Suppressor macrophage (primary cell): ENCODE measurements at regions not wholly inside any gene's neighbourhood (a gene's known extent, or its start where the extent isn't known, plus 50 kb on each side); places are given as distances from the start of the nearest gene placed in this dataset.
"Not testable (repeated sequence)": the region's sequence is repeated elsewhere in the genome, so short reads cannot be mapped to it uniquely, and the experiment has no call there.

Experiments
- DNase-seq, 4 experiments: peaks; one replicate each; pipeline ENCODE4 v3.0.0-alpha.2; 2020 to 2022

DNA sequence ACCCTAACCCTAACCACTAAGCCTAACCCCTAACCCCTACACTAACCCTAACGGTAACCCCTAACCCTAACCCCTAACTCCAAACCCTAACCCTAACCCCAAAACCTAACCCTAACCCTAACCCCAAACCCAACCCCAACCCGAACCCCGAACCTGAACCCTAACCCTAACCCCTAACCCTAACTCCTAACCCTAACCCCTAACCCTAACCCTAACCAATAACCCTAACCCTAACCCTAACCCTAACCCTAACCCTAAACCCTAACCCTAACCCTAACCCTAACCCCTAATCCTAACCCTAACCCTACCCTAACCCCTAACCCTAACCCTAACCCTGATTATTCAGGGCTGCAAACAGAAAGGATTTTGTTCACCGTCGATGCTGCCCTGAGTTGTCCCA lies 144.6 kb upstream of the DUSP22 start:
- DNase-seq: not testable (repeated sequence)

DNA sequence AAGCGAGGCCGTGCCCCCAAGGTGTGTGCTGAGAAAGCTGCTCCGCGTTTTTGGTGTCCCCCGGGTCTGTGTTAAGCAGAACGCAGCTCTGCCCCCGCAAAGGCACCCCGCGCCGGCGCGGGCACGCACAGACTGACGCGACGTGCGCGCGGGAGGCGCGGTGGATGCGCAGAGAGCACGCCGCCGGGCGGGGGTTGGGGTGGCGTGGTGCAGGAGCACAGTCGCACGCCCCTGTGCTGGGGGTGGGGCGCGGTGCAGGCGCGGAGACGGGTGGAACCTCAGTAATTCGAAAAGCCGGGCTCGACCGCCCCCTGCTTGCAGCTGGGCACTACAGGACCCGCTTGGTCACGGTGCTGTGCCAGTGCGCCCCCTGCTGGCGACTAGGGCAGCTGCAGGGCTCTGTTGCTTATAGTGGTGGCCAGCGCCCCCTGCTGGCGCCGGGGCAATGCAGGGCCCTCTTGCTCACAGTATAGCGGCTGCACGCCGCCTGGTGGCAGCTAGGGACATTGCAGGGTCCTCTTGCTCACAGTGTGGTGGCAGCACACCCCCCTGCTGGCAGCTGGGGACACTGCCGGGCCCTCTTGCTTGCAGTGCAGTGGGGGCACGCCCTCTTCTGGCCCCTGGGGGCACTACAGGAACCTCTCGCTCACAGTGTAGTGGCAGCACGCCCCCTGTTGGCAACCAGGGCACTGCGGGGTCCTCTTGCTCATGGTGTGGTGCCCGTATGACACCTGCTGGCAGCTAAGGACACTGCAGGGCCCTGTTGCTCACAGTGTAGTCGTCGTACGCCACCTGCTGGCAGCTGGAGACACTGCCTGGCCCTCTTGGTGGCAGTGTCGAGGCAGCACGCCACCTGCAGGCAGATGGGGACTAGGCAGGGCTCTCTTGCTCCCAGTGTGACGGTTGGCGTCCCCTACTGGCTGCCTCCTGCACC lies 144.0 kb upstream of the DUSP22 start:
- peak; percentile 47 to 67 (median 60) for DNase-seq

DNA sequence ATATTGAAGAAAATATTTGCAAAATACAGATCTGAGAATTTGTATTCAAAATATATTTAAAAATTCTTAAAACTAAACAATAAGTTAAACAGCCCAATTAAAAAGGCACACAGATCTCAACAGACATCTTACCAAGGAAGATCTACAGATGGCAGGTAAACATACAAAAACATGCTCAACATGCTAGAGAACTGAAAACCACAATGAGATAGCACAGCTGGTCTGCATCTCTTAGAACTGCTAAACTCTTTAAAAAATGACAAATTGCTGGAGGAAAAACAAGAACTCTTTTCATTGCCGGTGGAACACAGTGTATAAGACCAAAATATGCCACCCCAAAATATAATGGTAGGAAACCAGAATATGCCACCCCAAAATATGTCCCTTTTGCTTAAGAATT lies 142.1 kb upstream of the DUSP22 start:
- DNase-seq: not testable (repeated sequence)

DNA sequence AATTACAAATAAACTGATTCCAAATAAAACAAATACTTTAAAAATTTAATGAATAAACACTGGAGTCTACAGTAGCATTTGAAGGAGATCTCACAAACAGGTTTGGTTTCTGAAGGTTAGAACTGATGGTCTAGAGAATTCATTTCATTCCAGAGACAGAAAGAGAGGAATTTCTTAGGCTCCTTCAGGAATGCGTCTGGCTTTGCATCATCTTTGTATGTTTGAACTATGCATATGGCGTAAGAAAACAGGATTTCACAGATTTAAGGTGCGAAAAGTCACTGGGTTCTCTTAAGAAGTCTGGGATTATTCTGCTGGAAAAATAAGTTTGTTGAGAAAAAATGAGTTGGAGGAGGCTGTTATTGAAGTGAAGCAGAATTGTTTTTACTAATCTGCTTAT lies 139.9 kb upstream of the DUSP22 start:
- DNase-seq: not testable (repeated sequence)

DNA sequence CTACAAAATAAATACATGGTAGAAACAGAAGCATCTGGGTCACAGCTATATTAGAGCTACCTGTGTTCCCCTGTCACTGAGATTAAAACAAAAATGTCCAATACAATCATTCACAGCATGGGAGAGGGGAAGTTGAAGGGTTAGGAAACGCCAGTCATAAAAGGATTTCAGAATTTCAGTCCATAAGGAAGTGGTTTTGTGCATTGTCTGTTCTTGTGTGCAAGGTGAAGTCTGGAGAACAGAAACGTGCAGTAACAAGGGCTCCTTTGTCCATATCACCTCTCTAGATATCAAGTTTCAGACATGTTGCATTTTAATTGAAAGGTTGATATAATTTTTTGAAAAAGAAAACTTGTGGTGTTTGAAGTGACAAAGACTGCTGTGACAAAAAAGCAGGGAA lies 139.3 kb upstream of the DUSP22 start:
- DNase-seq: peak in 2 of 4 experiments; percentile 24 to 46

DNA sequence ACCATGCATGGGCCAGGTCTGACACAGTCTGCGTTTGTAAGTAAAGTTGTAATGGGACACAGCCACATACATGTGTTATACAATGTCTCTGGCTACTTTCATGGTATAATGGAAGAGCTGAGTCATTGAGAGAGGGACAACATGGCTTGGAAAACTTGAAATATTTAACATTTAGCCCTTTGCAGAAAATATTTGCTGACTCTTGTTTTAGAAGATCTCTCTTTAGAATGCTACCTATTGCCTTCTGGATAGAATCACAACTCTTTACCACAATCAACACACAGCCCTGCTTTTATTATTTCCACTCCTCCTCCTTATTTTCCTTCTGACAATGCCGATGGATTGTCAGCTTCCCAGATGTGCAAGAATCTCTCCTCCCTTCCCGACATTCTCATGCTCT lies 138.4 kb upstream of the DUSP22 start:
- DNase-seq: not testable (repeated sequence)

DNA sequence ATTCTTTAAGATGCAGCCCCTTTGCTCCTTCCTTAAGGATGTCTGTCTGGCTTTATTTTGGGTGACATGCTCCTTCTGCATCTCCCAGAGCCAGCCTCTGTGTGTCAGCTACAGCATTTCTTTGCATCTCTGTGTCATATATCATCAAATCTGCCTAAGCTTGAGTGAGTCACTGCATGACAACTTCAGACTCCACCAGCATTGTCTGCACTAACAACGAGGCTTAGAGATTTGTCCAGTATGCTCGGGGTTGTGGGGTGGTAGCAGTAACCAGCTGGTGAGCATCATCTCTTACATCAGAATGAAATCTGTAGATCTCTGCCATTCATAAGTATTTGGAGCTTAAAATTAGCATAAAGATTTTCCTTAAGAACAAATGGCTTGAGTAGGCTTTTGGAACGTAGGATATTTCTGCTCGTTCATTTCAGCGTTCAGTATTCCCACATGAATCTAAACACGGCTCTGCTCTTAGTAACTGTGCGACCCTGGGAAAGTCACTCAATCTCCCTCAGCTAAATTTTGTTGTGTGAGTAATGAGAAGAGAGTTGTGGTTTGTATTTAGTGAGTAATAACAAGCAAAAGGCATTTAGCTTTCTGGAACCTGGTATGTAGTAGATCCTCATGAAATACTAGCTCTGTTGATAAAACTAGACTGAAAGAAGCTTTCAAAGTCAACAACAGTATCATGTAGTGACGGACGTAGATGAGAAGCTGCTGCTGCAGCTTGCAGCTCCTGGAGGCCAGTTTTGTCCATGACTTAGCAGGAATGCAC lies 137.8 kb upstream of the DUSP22 start:
- not testable (repeated sequence) for DNase-seq

DNA sequence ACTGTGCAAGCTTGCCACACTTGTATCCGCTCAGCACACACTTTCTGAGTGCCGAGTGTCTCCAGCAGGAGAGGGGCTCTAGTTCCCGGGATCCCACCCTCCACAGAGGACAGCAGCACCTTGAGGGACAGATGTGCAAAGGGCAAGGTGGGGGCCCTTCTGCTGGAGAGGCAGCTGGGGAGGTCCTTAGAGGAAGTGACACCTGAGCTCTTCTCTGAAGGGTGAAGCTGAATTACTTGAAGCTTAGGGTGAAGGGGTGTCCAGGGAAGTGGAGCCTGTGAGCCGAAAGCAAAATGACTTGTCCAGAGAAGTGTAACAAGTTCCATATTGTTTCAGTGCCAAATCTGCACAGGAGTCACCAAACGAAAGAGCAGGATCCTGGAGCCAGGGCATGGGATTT lies 136.3 kb upstream of the DUSP22 start:
- DNase-seq: no peak

DNA sequence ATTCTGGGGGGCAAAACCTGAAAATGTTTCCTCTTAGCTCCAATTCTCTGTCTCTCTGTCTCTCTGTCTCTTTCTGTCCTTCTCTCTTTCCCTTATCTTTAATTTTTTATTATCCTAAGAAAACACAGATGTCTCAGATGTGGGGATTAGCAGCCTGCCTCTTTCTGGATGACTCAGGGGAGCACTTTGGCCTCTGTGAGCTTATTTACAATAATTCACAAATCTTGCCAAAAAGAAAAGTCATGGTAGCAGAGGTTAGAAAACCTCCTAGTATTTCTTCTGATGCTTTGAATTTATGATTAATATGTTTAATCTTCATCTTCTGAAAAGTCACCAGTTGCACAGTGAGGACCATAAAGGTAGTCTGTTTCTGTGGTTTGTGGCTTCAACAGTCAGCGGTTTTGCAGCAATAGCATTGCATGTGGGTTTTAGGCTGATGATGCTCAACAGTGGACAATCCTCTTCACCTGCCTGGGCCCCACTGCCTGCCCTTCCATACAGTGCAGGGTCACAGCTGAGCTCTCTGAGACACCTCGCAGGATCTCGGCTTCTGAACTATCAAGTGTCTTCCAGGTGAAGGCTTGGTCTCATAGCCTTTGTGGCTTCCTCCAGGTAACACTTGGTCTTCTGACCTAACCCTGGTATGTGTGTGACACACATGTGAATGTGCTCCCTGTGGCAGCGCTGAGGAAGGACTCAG lies 135.7 kb upstream of the DUSP22 start:
- DNase-seq: not testable (repeated sequence)

DNA sequence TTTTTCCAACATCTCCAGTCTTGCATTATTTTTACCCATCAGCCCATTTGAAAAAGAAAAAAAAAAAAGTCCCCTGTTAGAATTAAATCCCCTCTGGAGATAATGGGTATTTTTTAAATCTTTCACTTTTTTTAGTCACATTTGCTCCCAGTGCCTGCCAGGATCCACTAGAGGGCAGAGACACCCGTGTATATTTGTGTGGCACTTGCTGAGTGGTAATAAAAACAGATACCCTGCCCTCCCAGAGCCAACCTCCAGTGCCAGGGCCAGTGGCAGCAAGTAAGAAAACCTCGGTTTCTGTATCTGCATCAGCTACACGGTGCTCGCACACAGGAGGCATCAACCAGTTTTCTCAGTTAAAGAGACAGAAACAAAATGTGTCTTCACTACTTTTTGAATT lies 135.1 kb upstream of the DUSP22 start:
- DNase-seq: peak in 2 of 4 experiments; percentile 4 to 18

DNA sequence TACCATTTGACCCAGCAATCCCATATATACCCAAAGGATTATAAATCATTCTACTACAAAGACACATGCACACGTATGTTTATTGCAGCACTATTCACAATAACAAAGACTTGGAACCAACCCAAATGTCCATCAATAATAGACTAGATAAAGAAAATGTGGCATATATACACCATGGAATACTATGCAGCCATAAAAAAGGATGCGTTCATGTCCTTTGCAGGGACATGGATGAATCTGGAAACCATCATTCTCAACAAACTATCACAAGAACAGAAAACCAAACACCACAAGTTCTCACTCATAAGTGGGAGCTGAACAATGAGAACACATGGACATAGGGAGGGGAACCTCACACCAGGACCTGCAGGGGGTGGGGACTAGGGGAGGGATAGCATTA lies 130.6 kb upstream of the DUSP22 start:
- DNase-seq: not testable (repeated sequence)

DNA sequence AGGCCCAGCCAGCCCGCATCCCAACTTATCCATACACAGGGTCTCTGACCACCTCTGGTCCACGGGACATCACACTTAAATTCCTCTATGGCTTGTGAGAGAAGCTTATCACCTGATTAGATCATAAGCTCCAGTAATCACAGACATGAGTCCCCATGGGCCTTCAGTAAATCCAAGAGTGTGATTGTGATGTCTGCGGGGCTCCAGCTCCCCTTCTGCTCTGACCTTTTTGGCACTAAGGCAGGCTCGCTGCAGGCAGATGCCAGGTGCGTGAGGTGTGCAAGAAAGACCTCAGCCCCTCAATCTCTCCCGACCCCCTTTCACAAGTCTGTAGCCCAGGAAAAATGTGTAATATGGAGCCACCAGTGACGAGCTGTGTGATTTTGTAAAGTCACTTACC lies 127.6 kb upstream of the DUSP22 start:
- no peak for DNase-seq

DNA sequence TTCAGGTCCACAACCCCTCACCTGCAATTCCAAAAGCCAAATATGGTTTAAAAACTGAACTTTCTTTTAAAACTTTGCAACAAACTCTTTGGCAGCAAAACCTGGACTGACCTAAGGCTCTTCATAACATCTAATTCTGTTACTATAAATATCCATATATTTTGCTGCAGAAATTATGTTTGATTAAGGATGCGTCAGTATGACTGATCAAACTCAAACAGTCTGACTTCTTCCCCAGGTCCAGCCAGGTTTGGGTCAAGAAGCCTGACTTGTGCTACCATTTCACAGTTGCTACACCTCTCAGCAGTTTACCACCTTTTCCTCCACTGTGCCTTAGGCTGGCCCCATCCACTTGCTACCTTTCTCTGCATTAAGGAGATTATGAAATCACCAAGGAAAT lies 127.0 kb upstream of the DUSP22 start:
- no peak for DNase-seq

DNA sequence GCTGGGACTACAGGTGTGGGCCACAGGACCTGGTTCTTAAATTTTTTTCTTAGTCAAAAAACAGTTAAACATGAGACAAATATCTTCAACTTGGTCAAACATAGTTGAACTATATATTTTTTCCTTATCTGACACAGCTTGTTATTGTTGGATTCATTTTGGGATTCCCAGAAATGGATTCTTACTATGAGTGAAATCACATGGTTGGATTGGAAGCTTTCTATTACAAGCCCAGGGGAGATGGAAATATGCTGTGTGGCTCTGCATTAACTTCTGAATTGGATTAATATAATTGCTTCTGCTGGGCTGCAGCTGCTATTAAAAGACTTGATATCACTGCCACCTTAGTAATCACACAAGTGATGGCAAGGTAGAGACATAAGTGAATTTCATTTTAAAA lies 126.4 kb upstream of the DUSP22 start:
- DNase-seq: no peak

DNA sequence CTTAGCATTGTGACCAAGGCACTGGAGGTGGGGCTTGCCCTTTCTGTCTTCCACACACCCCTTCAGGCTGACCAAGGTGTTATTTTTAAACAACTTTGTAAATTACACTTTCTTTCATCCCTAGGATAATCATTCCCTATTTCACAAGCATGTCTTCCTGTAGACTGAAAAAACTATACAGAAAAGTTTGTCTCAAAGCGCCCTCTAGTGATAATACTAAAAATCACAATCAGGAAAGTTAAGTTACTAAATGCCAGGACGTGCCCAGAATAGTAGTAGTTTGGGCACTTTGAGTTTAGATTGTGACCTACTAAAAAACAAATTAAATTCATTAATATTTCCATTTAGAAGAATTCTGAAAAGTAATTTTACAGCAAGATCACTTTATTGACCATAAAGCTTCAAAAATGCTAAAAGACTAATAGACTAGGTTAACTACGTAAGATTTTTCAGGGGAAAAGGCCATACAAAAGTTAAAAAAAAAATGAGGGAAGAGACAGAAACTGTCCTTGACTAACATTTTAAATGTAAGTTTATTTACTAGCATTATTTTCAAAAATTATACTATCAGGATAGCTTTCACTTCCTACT lies 123.3 kb upstream of the DUSP22 start:
- DNase-seq: peak in 3 of 4 experiments; percentile 31 to 71 (median 58)

DNA sequence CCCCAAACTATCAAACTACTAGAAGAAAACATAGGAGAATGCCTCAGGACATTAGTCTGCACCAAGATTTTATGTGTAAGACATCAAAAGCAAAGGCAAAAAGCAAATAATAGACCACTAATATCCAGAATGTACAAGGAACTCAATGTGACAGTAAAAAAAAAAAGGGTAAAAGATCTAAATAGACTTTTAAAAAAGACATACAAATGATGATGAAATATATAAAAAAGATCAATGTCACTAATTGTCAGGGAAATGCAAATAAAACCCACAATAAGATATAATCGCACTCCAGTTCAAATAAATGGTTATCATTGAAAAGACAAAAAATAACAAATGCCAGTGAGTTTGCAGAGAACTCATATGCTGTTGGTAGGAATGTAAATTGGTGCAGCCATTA lies 118.3 kb upstream of the DUSP22 start:
- DNase-seq: no peak

DNA sequence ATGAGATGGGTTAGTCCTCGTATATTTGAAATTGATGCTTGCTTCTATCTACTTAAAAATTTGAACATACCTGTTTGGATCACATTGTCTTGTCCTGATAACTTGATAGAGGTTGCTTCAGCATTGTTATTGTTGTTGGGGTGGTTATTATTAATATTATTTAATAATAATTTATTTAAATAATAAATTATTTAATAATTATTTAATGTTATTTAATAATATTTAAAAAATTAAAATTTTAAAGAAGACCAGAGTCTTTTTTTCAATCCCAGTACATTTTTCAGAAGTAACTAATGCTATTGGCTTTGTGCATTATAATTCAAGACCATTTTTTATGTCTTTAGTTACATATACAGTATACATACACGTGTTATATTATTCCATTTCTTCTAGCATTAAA lies 116.6 kb upstream of the DUSP22 start:
- no peak for DNase-seq

DNA sequence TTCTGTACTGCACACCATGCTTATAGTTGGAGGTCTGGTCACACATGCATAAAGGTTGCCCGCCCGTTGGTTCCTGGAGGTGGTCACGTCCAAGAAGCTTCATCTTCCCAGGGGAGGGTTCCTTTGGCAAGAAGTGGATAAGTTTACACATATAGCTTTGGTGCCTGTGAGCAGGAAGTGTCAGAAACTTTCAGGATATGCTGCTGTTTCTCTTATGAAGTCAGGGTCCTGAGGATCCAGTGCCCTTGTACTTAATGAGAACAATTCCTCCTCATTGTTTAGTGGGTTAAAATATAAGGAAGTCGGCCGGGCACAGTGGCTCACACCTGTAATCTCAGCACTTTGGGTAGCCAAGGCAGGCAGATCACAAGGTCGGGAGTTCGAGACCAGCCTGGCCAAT lies 115.5 kb upstream of the DUSP22 start:
- no peak for DNase-seq

DNA sequence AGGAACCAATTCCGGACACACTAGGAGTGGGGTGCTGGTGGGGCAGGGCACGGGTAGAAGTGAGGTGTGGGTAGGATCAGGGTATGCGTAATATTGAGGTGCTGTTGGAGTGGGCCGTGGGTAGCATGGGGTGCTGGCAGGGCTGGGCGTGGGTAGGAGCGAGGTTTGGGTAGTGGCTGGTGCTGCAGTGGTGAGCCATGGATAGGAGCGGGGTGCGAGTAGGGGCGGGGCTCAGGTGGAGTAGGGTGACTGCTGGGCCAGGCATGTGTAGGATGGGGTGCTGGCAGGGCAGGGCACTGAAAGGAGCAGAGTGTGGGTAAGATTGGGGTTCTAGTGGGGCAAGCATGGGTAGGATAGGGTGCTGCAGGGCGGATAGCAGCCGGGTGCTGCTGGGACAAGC lies 114.2 kb upstream of the DUSP22 start:
- DNase-seq: no peak

DNA sequence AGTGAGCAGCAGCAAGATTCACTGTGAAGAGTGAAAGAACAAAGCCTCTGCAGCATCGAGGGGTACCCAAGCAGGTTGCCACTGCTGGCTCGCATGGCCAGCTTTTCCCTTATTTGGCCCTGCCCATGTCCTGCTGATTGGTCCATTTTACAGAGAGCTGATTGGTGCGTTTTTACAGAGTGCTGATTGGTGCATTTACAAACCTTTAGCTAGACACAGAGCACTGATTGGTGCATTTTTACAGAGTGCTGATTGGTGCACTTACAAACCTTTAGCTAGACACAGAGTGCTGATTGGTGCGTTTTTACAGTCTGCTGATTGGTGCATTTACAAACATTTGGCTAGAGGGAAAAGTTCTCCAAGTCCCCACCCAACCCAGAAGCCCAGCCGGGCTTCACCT lies 113.4 kb upstream of the DUSP22 start:
- DNase-seq: not testable (repeated sequence)

DNA sequence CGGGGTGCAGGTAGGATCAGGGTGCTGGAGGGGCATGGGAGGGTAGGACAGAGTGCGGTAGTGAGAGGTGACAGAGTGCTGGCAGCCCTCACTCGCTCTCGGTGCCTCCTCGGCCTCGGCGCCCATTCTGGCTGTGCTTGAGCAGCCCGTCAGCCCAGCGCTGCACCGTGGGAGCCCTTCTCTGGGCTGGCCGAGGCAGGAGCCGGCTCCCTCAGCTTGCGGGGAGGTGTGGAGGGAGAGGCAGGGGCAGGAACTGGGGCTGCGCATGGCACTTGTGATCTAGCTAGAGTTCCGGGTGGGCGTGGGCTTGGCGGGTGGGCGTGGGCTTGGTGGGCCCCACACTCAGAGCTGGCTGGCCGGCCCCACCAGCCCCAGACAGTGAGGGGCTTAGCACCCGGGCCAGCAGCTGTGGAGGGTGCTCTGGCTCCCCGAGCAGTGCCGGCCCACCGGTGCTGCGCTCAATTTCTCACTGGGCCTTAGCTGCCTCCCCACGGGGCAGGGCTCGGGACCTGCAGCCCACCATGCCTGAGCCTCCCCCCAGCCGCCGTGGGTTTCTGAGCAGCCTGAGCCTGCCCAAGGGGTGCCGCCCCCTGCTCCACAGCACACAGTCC lies 112.8 kb upstream of the DUSP22 start:
- no peak for DNase-seq

DNA sequence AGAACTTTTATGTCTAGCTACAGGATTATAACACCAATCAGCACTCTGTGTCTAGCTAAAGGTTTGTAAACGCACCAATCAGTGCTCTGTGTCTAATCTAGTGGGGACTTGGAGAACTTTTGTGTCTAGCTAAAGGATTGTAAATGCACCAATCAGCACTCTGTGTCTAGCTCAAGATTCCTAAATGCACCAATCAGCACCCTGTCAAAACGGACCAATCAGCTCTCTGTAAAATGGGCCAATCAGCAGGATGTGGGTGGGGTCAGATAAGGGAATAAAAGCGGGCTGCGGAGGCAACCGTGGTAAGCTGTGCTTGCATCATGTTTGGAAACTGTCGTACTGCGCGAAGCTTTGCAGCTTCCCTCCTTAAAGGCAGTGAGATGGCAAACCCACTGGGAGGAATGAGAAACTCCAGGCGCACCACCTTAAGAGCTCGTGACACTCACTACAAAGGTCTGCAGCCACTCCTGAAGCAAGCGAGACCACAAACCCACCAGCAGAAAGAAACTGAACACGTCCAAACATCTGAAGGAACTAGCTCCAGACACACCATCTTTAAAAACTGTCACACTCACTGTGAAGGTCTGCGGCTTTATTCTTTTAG lies 112.1 kb upstream of the DUSP22 start:
- DNase-seq: not testable (repeated sequence)
